Peyer's patch (tissue), 4 donors: ENCODE measurements at regions not wholly inside any gene's neighbourhood (a gene's known extent, or its start where the extent isn't known, plus 50 kb on each side); places are given as distances from the start of the nearest gene placed in this dataset.

Source experiments
- CTCF ChIP-seq, 6 experiments: fragments of 450-650 bp in 4 of 6; fragments of 200-600 bp in 2 of 6; sonication (generic) in 1 of 6; IDR thresholded peaks; one replicate each; pipeline ENCODE4 v1.5.1; 2017 to 2019; ENCODE audit warnings: antibody characterized with exemption in 6 of 6, mild to moderate bottlenecking in 3 of 6, moderate library complexity in 1 of 6
- POLR2A ChIP-seq, 2 donors: fragments of 450-650 bp; IDR thresholded peaks; one replicate each; pipeline ENCODE4 v1.5.1; 2017; ENCODE audit warnings: antibody characterized with exemption in 2 of 2, mild to moderate bottlenecking in 2 of 2, moderate library complexity in 2 of 2

DNA sequence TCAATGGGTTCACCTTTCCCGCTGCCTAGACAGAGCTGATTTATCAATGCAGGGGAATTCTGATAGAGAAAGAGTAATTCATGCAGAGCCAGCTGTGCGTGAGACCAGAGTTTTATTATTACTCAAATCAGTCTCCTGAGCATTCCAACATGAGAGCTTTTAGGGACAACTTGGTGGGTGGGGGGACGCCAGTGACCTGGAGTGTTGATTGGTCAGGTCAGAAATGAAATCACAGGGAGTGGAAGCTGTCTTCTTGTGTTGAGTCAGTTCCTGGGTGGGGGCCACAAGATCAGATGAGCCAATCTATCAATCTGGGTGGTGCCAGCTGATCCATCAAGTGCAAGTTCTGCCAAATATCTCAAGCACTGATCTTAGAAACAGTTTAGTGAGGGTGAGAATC is 99.0 kb upstream of the CAV2 start:
- no peak for TF ChIP-seq CTCF (IDR thresholded peaks at IDR 0.05)
- TF ChIP-seq POLR2A (IDR thresholded peaks at IDR 0.05) = no peak
